Ishikawa (cell line): ENCODE measurements at regions not wholly inside any gene's neighbourhood (a gene's known extent, or its start where the extent isn't known, plus 50 kb on each side); places are given as distances from the start of the nearest gene placed in this dataset.

Experiments used
- CEBPB ChIP-seq: IDR thresholded peaks from 2 replicates; pipeline ENCODE4 v1.6.1; 2012
- CREB1 ChIP-seq: IDR thresholded peaks from 2 replicates; pipeline ENCODE4 v1.6.1; 2012; ENCODE audit warnings: low read depth
- EP300 ChIP-seq: IDR thresholded peaks from 2 replicates; pipeline ENCODE4 v1.6.1; 2012; ENCODE audit warnings: borderline replicate concordance
- NFIC ChIP-seq: IDR thresholded peaks from 2 replicates; pipeline ENCODE4 v1.6.1; 2012
- RAD21 ChIP-seq: IDR thresholded peaks from 2 replicates; pipeline ENCODE4 v1.6.1; 2012; ENCODE audit warnings: low read depth
- REST ChIP-seq: IDR thresholded peaks from 2 replicates; pipeline ENCODE4 v1.6.1; 2012; ENCODE audit warnings: low read depth, mild to moderate bottlenecking
- TAF1 ChIP-seq: IDR thresholded peaks from 2 replicates; pipeline ENCODE4 v1.6.1; 2012; ENCODE audit warnings: low read depth, mild to moderate bottlenecking
- TCF12 ChIP-seq: IDR thresholded peaks from 2 replicates; pipeline ENCODE4 v1.6.1; 2012; ENCODE audit warnings: low read depth

- TF ChIP-seq TCF12 (no peak), CEBPB (no peak), TAF1 (no peak), EP300 (no peak), CREB1 (no peak), REST (no peak), RAD21 (no peak), NFIC (no peak)
Measured at GRCh38 chr9:31847963-31848362, 536.5 kb upstream of the ACO1 start.
